ENCODE measurements at regions not wholly inside any gene's neighbourhood (a gene's known extent, or its start where the extent isn't known, plus 50 kb on each side); places are given as distances from the start of the nearest gene placed in this dataset.

DNA sequence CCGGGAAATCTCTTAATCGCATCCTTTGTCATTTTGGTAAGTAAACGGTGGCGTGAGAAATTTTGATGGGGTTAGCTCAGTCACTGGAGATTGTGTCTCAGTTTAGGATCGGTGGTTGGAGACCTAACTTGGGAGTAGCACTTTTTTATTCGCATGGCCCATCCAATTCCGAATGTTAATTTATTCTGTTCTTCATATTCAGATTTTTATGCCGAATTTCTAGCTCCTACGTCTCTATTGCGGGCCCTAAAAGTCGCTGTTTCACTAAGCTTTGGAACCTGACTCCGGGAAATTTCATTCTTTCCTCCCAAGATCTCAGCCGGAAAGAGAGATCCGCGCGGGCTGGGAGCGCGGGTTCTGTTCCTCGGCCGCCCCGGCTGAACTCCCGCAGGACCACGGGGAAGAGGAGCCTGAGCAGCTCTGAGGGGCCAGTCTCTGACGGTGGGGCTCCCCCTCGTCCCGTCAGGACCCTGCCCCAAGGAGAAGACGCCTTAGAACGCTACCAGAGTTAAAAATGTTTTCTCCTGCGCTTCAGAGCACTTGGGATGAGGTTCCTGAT, 279.7 kb downstream of the FAM72C start:
- TF ChIP-seq EZH2phosphoT487 (IDR thresholded peaks at IDR 0.05; ENCODE audit: insufficient read depth, low read depth) = no peak
- peak; percentile 54 for TF ChIP-seq EZH2 (IDR thresholded peaks at IDR 0.05; ENCODE audit: insufficient read depth, poor library complexity, severe bottlenecking)

Measured in GM23248 (cell line).